Activated T-cell treated with anti-CD3 and anti-CD28 coated beads, Interleukin-2, amount 50 U/mL, for 1 hour (primary cell): ENCODE measurements at regions not wholly inside any gene's neighbourhood (a gene's known extent, or its start where the extent isn't known, plus 50 kb on each side); places are given as distances from the start of the nearest gene placed in this dataset.

Source experiments
- DNase-seq: peaks from one replicate; pipeline ENCODE4 v3.0.0-alpha.2; 2020

DNA sequence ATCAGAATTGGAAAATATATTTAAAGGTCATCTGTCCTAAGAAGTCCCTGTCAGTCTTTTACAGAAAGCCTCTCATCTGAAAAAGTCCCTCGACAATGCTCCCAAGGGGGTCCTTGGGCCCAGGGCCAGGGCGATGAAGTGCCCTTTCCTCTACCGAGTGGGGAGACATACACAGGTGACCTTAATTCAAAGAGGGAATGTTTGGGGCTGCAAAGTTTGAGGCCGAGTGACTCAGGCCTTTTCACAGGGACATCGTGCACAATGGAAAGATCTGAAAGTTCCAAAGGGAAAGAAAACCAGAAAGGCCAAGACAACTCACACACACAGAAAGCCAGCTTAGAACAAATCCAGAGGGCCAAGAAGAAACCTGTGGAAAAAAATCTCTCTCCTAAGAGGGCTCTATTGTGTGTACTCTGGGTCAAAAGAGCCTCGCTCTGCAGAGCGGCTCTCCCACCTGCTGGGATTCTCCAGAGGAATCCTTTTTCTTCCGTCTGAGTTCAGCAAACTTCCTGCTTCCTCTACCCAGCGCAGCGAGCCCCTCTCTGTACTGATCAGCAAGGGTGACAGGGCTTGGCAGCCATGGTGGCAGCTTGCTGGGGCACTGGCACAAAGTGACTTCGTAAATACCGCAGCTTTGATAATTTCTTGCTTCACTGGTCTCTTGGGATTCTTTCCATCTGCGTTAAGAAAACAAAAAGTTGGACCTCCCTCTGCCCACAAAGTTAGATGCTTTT, 259.1 kb downstream of the OPA1 start:
- DNase-seq: no peak

- no peak for DNase-seq
These were observed 259.9 kb downstream of the OPA1 start for GRCh38 chr3:193852901-193853300.

GRCh38 chr3:193853511-193854219, 260.7 kb downstream of the OPA1 start:
- DNase-seq: no peak

DNA sequence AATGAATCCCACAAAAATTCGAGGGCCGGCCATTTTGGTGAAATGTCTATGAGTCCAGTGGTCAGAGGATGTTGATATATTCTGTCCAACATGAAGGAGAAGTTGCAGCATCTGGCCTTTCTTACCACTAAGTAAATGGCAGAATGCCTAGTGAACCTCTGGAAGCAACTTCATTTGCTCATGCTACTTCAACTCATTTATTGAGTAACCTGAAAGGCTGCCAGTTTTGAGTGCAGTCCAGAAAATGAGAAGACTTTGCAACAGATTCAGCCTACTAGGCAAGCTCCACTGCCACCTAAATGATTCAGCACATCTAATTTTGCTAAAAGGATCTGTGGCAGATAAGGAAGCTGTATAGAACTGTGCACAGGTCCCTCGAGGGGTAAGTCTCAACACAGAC, 265.0 kb downstream of the OPA1 start:
- no peak for DNase-seq

GRCh38 chr3:193859195-193859594, 266.2 kb downstream of the OPA1 start:
- no peak for DNase-seq

GRCh38 chr3:193861012-193861411, 268.0 kb downstream of the OPA1 start:
- no peak for DNase-seq

- no peak for DNase-seq
These were observed 269.8 kb downstream of the OPA1 start for GRCh38 chr3:193862843-193863242.

DNA sequence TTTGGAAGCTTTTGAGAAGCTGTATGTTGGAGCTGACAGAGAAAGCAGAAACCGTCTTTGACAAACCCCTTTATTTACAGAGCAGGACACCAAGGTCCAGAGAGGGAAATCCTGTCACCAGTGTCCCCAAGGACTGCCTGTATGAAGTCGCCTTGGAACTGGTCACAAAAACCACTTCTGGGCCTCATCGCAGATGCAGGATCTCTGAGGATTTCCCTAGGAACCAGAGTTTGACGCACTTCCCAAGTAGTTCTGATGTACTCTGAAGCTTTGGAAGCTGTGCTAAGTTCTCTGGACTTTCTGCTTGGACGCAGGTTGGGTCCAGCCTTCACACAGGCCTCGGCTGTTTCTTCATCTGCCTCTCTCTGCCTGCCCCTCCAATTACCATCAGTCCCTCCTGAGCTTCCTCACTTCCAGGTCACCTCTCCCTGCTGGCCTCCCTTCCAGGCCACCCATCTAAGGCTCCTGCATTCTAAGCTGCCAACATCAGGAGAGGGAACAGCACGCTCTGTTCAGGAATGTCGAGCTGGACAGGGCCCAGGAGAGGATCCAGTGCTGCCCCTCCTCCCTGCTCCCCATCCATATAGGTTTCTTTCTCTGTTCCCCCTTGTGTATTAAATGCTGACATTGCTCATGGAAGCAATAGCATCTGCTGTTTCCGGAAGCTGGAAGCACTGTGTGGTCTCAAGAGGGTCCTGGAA, 270.8 kb downstream of the OPA1 start:
- no peak for DNase-seq

DNA sequence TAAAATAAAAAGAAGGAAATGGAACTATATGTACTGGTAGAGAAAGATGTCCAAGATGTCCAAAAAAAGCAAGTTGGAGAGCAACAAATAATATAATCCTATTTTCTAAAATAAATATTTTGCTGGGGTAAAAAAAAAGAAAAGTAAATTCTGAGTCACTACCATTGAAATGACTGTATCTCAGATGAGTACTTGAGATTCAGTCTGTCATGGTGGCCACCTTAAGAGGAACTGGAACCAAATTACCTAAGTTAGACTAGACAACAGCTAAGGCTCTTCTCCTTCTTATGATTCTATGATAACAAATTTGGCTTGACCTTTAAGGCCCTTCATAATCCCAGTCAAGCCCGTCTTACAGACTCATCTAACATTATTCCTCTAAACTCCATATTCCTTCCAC, 270.6 kb upstream of the HES1 start:
- no peak for DNase-seq

- no peak for DNase-seq
These were observed 270.0 kb upstream of the HES1 start for GRCh38 chr3:193865896-193866480.

DNA sequence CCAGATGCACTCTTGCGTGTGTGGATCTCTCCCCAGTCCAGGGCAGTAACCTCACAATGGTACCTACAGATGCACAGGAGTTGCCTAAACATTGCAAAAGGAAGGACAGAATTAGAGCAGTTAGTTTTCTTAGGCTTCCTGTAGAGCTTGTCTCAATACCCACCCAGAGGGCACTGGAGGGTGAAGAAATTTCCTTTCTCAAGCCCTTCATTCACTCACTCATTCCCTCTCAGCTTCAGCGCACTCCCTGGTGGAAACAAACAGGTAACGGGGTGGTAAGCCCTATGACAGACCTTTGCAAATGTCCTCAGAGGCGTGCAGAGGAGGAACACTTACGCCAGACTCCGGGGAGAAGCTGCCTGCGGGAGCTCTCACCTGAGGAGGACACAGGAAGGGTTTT, 267.4 kb upstream of the HES1 start:
- no peak for DNase-seq

DNA sequence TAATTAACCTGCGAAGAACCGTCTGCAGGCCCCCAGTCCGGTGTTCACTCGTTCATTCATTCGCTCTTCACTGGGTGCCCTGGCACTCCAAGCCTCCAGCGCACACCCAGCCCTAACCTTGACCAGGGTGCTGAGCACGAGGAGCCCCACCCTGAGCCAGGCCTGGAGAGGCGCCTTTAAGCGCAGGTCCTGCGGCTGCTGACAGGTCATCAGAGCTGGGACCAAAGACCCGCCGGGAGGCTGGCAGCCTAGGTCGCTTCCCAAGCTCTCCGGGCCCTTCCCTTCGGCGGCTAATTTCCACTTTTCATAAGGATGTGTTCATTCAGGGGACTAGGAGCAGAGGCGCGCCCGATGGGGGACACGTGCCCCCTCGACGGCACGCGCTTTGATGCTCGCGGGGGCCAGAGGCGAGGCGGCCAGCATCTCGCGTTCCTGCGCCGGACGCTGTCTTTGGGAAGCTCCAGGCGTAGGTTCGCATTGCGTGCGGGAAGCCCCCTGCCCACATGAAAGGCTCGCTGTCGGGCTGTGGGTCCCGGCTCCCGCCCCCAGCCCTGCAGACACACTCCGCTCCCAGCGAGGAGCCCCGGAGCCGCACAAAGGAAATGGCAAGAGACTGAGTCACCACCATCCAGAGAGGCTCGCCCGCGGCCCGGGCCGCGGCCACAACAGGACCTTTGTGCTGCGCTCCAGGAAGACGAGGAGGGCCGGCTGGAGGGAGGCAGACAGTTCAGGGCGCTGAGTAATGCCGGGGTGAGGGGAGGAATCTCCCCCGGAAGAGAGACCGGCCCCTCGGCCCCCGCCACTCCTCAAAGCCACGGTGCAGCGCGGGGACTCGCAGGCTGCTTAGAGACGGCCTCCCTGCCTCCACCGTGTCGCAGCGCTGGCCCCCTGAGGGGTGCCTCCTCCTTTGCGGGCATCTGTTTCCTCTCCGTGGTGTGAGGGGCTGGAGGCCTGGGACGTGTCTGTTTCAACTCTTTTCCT, 266.4 kb upstream of the HES1 start:
- DNase-seq: no peak

- DNase-seq: no peak
These were observed 265.4 kb upstream of the HES1 start for GRCh38 chr3:193870376-193871219.

DNA sequence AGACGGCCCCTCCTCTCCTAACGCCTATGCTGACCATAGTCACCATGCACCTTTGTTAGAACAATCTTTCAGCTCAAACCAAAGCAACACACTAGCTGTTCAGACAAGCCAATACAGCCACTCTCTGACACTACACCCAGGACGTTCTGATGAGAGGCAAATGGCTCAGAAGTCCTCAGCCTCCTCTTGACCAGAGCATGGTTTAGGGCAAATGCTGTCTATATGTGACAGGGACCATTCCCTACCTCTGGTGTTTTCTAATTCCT, 264.8 kb upstream of the HES1 start:
- DNase-seq: no peak

DNA sequence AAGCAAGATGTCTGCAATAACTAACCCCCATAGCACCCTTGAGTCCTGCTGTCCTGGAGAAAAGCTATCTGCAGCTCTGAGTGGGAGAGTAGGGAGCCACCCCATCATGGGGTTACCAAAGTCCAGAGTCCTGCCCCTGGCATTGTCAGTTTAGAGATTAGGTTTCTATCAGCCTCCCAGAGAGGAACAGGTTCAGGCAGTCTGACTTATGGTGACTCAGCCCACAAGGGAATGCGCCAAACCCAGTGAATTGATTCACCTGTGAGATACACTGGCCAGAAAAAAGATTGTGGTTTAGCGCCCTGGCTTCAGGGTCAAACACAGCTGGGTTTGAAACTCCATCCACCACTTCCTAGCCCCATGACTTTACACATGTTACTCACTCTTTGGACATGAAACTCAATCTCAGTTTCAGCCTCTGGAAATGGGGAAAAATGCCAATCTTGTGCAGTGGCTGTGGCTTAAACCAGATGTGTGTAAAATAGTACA, 263.6 kb upstream of the HES1 start:
- no peak for DNase-seq

DNA sequence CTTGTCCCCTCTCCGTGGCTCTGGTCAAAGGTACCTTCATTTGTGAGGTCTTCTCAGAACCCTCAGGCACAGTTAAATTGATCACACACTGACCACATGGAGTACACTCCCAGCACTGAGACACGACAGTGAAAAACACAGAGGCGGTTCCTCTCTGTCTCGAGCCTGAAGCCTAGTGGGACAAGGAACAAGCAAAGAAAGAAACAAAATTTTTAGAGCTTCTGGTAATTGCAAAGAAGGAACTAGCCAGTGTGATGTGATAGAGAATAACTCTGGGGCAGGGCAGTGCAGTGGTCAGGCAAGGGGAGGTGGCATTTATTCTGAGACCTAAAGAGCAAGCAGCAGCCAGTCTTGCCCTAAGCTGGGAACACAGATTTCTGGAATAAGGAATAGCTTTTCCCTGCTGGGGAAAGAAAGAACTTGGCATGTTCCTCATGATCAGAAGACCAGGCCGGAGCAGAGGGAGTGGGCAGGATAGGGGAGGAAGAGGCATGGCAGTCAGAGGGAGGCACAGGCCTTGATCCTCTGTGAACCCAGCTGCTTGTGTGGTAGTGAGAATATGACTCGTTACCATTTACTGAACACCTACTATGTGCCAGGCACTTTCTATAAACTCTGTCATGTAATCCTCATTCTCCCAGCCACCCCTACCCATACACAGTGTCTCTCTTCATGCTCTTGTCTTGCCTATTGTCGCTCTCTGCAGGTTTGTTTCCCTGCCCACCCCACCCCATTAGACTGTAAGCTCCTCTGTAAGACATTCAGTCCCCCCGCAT, 262.3 kb upstream of the HES1 start:
- no peak for DNase-seq

DNA sequence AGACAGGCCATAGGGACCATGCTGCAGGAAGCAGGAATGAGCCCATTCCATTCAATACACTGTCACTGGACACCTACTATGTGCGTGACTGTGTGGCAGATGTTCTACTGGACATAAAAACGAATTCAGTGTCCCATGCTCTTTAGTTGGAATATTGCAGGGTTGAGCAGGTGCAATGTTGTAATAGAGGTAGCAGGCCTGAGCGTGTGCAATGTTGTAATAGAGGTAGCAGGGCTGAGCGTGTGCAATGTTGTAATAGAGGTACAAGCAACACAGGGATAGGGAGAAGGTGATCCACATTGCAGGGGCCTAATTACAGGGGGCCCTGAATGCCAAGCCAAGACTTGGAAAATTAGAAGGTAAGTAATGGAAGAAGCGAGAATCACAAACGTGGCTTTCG, 261.4 kb upstream of the HES1 start:
- no peak for DNase-seq

- no peak for DNase-seq
These were observed 260.9 kb upstream of the HES1 start for GRCh38 chr3:193874997-193875593.

- DNase-seq: no peak
These were observed 260.2 kb upstream of the HES1 start for GRCh38 chr3:193875601-193876321.
